H1 (cell line): ENCODE measurements at regions not wholly inside any gene's neighbourhood (a gene's known extent, or its start where the extent isn't known, plus 50 kb on each side); places are given as distances from the start of the nearest gene placed in this dataset.

Experiments used
- CTCF ChIA-PET: fragments of 300-600 bp; sonication (Branson Sonifier 250); formaldehyde crosslinking; loops from one replicate; lab custom pipeline; 2021; ENCODE audit not compliant: partially characterized antibody; lab: Charles Lee
- POLR2A ChIA-PET: fragments of 300-600 bp; sonication (Branson Sonifier 250); formaldehyde crosslinking; loops from one replicate; lab custom pipeline; 2021; ENCODE audit warnings: inconsistent platforms; ENCODE audit not compliant: partially characterized antibody; lab: Charles Lee
- DNase-seq, 2 experiments: peaks; one replicate each; pipeline versions ENCODE4 v3.0.0 to v3.0.0-alpha.2; 2010 to 2022; ENCODE audit warnings: low spot score in 2 of 2, low read depth in 1 of 2, mixed read lengths in 1 of 2
- FAIRE-seq: peaks from 2 replicates; lab custom pipeline; 2011; peaks lifted over from hg19 to GRCh38; lab: Jason Lieb, UNC
- H2AFZ ChIP-seq: 2 replicates; pipeline ENCODE4 v1.8.1; 2012; ENCODE audit warnings: low read length, inconsistent platforms
- H2AK5ac ChIP-seq: 2 replicates; pipeline ENCODE4 v1.6.1; 2013; ENCODE audit warnings: low read depth, low read length
- H2BK120ac ChIP-seq: replicated peaks from 2 replicates; pipeline ENCODE3; 2013; ENCODE audit warnings: low read depth, low read length, inconsistent platforms
- H2BK12ac ChIP-seq: 2 replicates; pipeline ENCODE4 v1.6.1; 2013; ENCODE audit warnings: low read depth, low read length
- H2BK15ac ChIP-seq: 2 replicates; pipeline ENCODE4 v1.6.1; 2013; ENCODE audit warnings: low read length
- H2BK20ac ChIP-seq: 2 replicates; pipeline ENCODE4 v1.6.1; 2013; ENCODE audit warnings: low read length
- H2BK5ac ChIP-seq: 2 replicates; pipeline ENCODE4 v1.6.1; 2013; ENCODE audit warnings: low read depth, low read length
- H3K14ac ChIP-seq: 2 replicates; pipeline ENCODE4 v1.6.1; 2013; ENCODE audit warnings: inconsistent platforms; ENCODE audit not compliant: insufficient read length
- H3K18ac ChIP-seq: 2 replicates; pipeline ENCODE4 v1.6.1; 2013; ENCODE audit warnings: low read length; ENCODE audit errors: extremely low read depth
- H3K23ac ChIP-seq: 2 replicates; pipeline ENCODE4 v1.6.1; 2013; ENCODE audit warnings: inconsistent platforms; ENCODE audit not compliant: insufficient read length
- H3K23me2 ChIP-seq: 2 replicates; pipeline ENCODE4 v1.6.1; 2013; ENCODE audit warnings: low read depth, low read length
- H3K27ac ChIP-seq: 2 replicates; pipeline ENCODE4 v1.6.1; 2011; ENCODE audit warnings: low read depth, low read length, inconsistent platforms
- H3K27me3 ChIP-seq, 4 experiments: replicated peaks in 1 of 4; 1 replicate in 1 of 4; 2 replicates in 3 of 4; pipeline versions ENCODE4 v1.6.1 to v1.8.1; 2011 to 2013; ENCODE audit warnings: low read length in 3 of 4, mild to moderate bottlenecking in 3 of 4, inconsistent platforms in 2 of 4, mixed read lengths in 2 of 4, moderate library complexity in 1 of 4; ENCODE audit not compliant: control insufficient read depth in 3 of 4, insufficient read depth in 3 of 4; ENCODE audit errors: extremely low read depth in 1 of 4
- H3K36me3 ChIP-seq, 4 experiments: 2 replicates each; pipeline versions ENCODE4 v1.6.1 to v1.8.1; 2011 to 2013; ENCODE audit warnings: mild to moderate bottlenecking in 4 of 4, low read length in 3 of 4, moderate library complexity in 2 of 4, control low read depth in 1 of 4, inconsistent platforms in 1 of 4; ENCODE audit not compliant: insufficient read depth in 4 of 4, control insufficient read depth in 2 of 4
- H3K4ac ChIP-seq: replicated peaks from 2 replicates; pipeline ENCODE3; 2013; ENCODE audit warnings: low read length, low read depth, mixed read lengths, inconsistent platforms; ENCODE audit not compliant: insufficient read length
- H3K4me1 ChIP-seq, 4 experiments: replicated peaks in 1 of 4; 1 replicate in 1 of 4; 2 replicates in 3 of 4; pipeline versions ENCODE4 v1.6.1 to v1.8.1; 2011 to 2013; ENCODE audit warnings: low read length in 3 of 4, inconsistent platforms in 2 of 4, mixed read lengths in 1 of 4; ENCODE audit not compliant: insufficient read depth in 4 of 4, control insufficient read depth in 3 of 4
- H3K4me2 ChIP-seq, 2 experiments: 2 replicates each; pipeline versions ENCODE4 v1.6.1 to v1.8.1; 2011 to 2013; ENCODE audit warnings: low read depth in 2 of 2, low read length in 2 of 2, control low read depth in 1 of 2, inconsistent platforms in 1 of 2, mild to moderate bottlenecking in 1 of 2; ENCODE audit not compliant: insufficient read depth in 1 of 2
- H3K4me3 ChIP-seq, 4 experiments: fragments of 200-600, 300-600 bp in 1 of 4; sonication (generic), shearing (Covaris generic), sonication (Bioruptor Twin) in 1 of 4; 2 replicates each; pipeline versions ENCODE4 v1.5.1 to v1.8.1; 2011 to 2016; ENCODE audit warnings: low read length in 4 of 4, low read depth in 3 of 4, control low read depth in 2 of 4, inconsistent platforms in 2 of 4, mild to moderate bottlenecking in 2 of 4, mixed read lengths in 1 of 4, moderate library complexity in 1 of 4; ENCODE audit not compliant: insufficient read depth in 2 of 4; ENCODE audit errors: extremely low read depth in 1 of 4
- H3K56ac ChIP-seq: replicated peaks from 2 replicates; pipeline ENCODE3; 2013; ENCODE audit warnings: low read depth, mild to moderate bottlenecking, mixed read lengths, low read length, inconsistent platforms; ENCODE audit not compliant: insufficient read length
- H3K79me1 ChIP-seq: 2 replicates; pipeline ENCODE4 v1.6.1; 2013; ENCODE audit warnings: low read depth, low read length, control low read depth
- H3K79me2 ChIP-seq, 2 experiments: 2 replicates each; pipeline versions ENCODE4 v1.6.1 to v1.8.1; 2012 to 2013; ENCODE audit warnings: low read length in 2 of 2, mild to moderate bottlenecking in 2 of 2, inconsistent platforms in 1 of 2; ENCODE audit not compliant: insufficient read depth in 2 of 2, control insufficient read depth in 1 of 2
- H3K9ac ChIP-seq, 4 experiments: replicated peaks in 1 of 4; 1 replicate in 1 of 4; 2 replicates in 3 of 4; pipeline versions ENCODE4 v1.6.1 to v1.8.1; 2011 to 2013; ENCODE audit warnings: low read depth in 3 of 4, low read length in 3 of 4, control low read depth in 2 of 4, mild to moderate bottlenecking in 2 of 4, moderate library complexity in 2 of 4, inconsistent platforms in 1 of 4; ENCODE audit errors: extremely low read depth in 1 of 4
- H3K9me3 ChIP-seq, 2 experiments: 2 replicates each; pipeline versions ENCODE4 v1.6.1 to v1.8.1; 2012 to 2013; ENCODE audit warnings: mild to moderate bottlenecking in 2 of 2, moderate library complexity in 2 of 2, control low read depth in 1 of 2, inconsistent platforms in 1 of 2, low read depth in 1 of 2, low read length in 1 of 2, mixed read lengths in 1 of 2; ENCODE audit not compliant: insufficient read depth in 2 of 2
- H4K20me1 ChIP-seq, 2 experiments: replicated peaks in 1 of 2; 2 replicates each; pipeline versions ENCODE3 to v1.8.1; 2011 to 2013; ENCODE audit warnings: inconsistent platforms in 2 of 2, low read length in 2 of 2, mild to moderate bottlenecking in 1 of 2; ENCODE audit not compliant: insufficient read depth in 2 of 2, control insufficient read depth in 1 of 2
- H4K5ac ChIP-seq: 2 replicates; pipeline ENCODE4 v1.6.1; 2013; ENCODE audit warnings: low read length, low read depth, mixed read lengths, inconsistent platforms; ENCODE audit not compliant: insufficient read length
- H4K8ac ChIP-seq: 2 replicates; pipeline ENCODE4 v1.8.0; 2013; ENCODE audit warnings: mild to moderate bottlenecking, moderate library complexity, low read length, inconsistent platforms; ENCODE audit not compliant: insufficient read depth; ENCODE audit errors: extremely low read depth
- H4K91ac ChIP-seq: replicated peaks from 2 replicates; pipeline ENCODE3; 2013; ENCODE audit warnings: low read length, mixed read lengths, inconsistent platforms; ENCODE audit not compliant: insufficient read length
- CEBPB ChIP-seq: IDR thresholded peaks from 2 replicates; pipeline ENCODE4 v1.6.1; 2012; ENCODE audit warnings: low read depth, low read length
- EP300 ChIP-seq, 2 experiments: IDR thresholded peaks; 1 replicate in 1 of 2; 2 replicates in 1 of 2; pipeline ENCODE4 v1.6.1; 2011 to 2012; ENCODE audit warnings: low read depth in 2 of 2, low read length in 2 of 2, mild to moderate bottlenecking in 2 of 2, borderline replicate concordance in 1 of 2, inconsistent platforms in 1 of 2, moderate library complexity in 1 of 2
- GABPA ChIP-seq: IDR thresholded peaks from 2 replicates; pipeline ENCODE4 v1.6.1; 2011; ENCODE audit warnings: mild to moderate bottlenecking, low read length, moderate library complexity, borderline replicate concordance; ENCODE audit not compliant: insufficient read depth
- HDAC6 ChIP-seq: IDR thresholded peaks from one replicate; pipeline ENCODE4 v1.7.1; 2012; ENCODE audit warnings: low read depth, mild to moderate bottlenecking, inconsistent platforms, low read length, moderate library complexity
- KDM1A ChIP-seq: fragments of 200-600, 300-600 bp; sonication (generic); IDR thresholded peaks from 2 replicates; pipeline ENCODE4 v1.7.1; 2016; ENCODE audit warnings: mild to moderate bottlenecking, low read length, borderline replicate concordance
- PHF8 ChIP-seq: fragments of 200-600 bp; sonication (generic); conservative IDR thresholded peaks from 2 replicates; pipeline ENCODE4 v1.7.1; 2012; ENCODE audit warnings: low read depth, mild to moderate bottlenecking, inconsistent platforms, low read length, moderate library complexity
- TCF12 ChIP-seq: IDR thresholded peaks from 2 replicates; pipeline ENCODE4 v1.6.1; 2011; ENCODE audit warnings: low read depth, mild to moderate bottlenecking, low read length
- WGBS, 2 experiments: shearing (Covaris generic) in 1 of 2; methylation state at CpG; one replicate each; pipeline versions ENCODE4 v1.1.6 to v1.1.7; 2013 to 2015; ENCODE audit warnings: low lambda C conversion rate in 2 of 2, mixed read lengths in 2 of 2, inconsistent platforms in 1 of 2, low coverage in 1 of 2, missing lambda C conversion rate in 1 of 2; ENCODE audit not compliant: insufficient replicate concordance in 2 of 2, insufficient coverage in 1 of 2, insufficient read length in 1 of 2; ENCODE audit errors: extremely low coverage in 1 of 2, missing lambda C conversion rate in 1 of 2; 5-methylcytosine and 5-hydroxymethylcytosine counted together
- TF ChIP-seq, protein P1 (sequence below): IDR thresholded peaks from 2 replicates; pipeline ENCODE4 v1.6.1; 2011; ENCODE audit warnings: low read depth, mild to moderate bottlenecking, low read length; ENCODE audit not compliant: insufficient read depth

DNA sequence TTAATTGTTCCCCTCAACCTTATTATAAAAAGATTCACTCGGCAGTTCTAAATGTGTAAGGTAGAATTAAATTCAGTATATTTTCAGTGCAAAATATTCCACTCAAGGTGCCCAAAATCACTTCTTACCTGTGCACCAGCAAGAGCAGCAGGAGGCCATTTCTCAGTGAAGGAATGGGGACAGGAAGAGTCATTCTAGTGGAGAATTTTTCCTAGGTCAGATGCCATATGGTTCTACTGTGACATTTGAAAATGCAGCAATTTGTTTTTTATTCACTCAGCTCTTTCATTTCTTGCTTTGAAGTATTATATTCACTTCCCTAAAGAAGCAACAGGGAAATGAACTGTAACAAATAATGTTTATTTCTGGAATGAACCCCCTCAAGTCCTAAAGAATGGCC is 264.0 kb upstream of the SYT1 start:
- Histone ChIP-seq H2BK120ac (no peak overlapping the region), H4K5ac (no peak overlapping the region), H2BK5ac (no peak overlapping the region), H3K4me1 (no peaks in the 10 kb centered on the region), H3K23me2 (no peaks in the 10 kb centered on the region), H2BK20ac (no peak overlapping the region), H2BK15ac (no peak overlapping the region), H2BK12ac (no peak overlapping the region), H2AFZ (no peak overlapping the region), H3K79me1 (no peaks in the 10 kb centered on the region), H3K14ac (no peak overlapping the region), H4K8ac (no peak overlapping the region), H3K27ac (no peak overlapping the region), H3K9me3 (peaks cover 5 to 11% of the 10 kb centered on the region in 2 experiments; a peak in 1 of 4 replicates), H3K4me3 (no peak overlapping the region), H3K18ac (no peak overlapping the region), H4K91ac (no peak overlapping the region), H3K4me2 (no peak overlapping the region), H3K36me3 (no peaks in the 10 kb centered on the region), H2AK5ac (no peak overlapping the region), H4K20me1 (no peaks in the 10 kb centered on the region), H3K56ac (no peak overlapping the region), H3K9ac (no peak overlapping the region), H3K79me2 (no peaks in the 10 kb centered on the region), H3K4ac (no peak overlapping the region), H3K23ac (no peak overlapping the region), H3K27me3 (no peaks in the 10 kb centered on the region)
- ChIA-PET POLR2A (no interaction called here), CTCF (no interaction called here)
- FAIRE-seq (no peak), DNase-seq (no peak)
- TF ChIP-seq CEBPB = no peak
- no peak for TF ChIP-seq KDM1A
- TF ChIP-seq TCF12 = no peak
- no peak for TF ChIP-seq GABPA
- no peak for TF ChIP-seq HDAC6
- no peak for TF ChIP-seq EP300 (IDR thresholded peaks at IDR 0.05; ENCODE audit: borderline replicate concordance in 1 of 2, low read depth in 2 of 2, low read length in 2 of 2)
- TF ChIP-seq PHF8 = no peak
- TF ChIP-seq, protein P1, sequence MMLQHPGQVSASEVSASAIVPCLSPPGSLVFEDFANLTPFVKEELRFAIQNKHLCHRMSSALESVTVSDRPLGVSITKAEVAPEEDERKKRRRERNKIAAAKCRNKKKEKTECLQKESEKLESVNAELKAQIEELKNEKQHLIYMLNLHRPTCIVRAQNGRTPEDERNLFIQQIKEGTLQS = no peak
- WGBS, 2 experiments = 83% methylated on average over 1 of the region's 1 CpG; no CpG with 5 or more reads in 1 of the 2 experiments
